GM12865 (cell line): ENCODE measurements at regions not wholly inside any gene's neighbourhood (a gene's known extent, or its start where the extent isn't known, plus 50 kb on each side); places are given as distances from the start of the nearest gene placed in this dataset.

Source experiments
- DNase-seq: peaks from one replicate; pipeline ENCODE4 v3.0.0; 2010; ENCODE audit warnings: low read depth
- H3K4me3 ChIP-seq: 2 replicates; pipeline ENCODE4 v1.5.1; 2011; ENCODE audit warnings: mild to moderate bottlenecking, low read depth, low read length, control low read depth
- TF ChIP-seq, protein P1 (sequence below): IDR thresholded peaks from 2 replicates; pipeline ENCODE4 v1.5.1; 2011; ENCODE audit warnings: low read length, control low read depth, low read depth, inconsistent platforms; ENCODE audit not compliant: insufficient read depth; ENCODE audit errors: missing control alignments

DNA sequence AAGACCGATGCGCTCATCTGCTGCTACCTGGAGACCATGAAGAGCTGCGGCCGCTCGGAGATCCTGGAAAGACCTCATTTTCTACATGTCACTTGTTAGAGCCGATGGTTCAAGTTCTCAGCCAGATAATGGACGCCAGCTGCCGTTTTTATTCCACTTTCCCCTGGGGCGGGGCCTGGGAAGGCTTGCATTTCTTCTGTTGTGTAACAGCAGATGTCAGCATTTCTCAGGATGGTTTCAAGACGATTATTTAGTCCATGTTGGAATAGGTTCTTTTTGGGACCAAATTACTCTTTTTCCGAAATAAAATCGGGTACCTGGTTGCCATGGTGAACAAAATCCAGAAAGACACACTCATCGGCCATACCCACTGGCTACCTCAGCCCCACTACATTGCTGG is 1418.3 kb downstream of the CDH11 start:
- no peak overlapping the region for H3K4me3 ChIP-seq
- DNase-seq, result no peak
- TF ChIP-seq, protein P1, sequence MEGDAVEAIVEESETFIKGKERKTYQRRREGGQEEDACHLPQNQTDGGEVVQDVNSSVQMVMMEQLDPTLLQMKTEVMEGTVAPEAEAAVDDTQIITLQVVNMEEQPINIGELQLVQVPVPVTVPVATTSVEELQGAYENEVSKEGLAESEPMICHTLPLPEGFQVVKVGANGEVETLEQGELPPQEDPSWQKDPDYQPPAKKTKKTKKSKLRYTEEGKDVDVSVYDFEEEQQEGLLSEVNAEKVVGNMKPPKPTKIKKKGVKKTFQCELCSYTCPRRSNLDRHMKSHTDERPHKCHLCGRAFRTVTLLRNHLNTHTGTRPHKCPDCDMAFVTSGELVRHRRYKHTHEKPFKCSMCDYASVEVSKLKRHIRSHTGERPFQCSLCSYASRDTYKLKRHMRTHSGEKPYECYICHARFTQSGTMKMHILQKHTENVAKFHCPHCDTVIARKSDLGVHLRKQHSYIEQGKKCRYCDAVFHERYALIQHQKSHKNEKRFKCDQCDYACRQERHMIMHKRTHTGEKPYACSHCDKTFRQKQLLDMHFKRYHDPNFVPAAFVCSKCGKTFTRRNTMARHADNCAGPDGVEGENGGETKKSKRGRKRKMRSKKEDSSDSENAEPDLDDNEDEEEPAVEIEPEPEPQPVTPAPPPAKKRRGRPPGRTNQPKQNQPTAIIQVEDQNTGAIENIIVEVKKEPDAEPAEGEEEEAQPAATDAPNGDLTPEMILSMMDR, result no peak

DNA sequence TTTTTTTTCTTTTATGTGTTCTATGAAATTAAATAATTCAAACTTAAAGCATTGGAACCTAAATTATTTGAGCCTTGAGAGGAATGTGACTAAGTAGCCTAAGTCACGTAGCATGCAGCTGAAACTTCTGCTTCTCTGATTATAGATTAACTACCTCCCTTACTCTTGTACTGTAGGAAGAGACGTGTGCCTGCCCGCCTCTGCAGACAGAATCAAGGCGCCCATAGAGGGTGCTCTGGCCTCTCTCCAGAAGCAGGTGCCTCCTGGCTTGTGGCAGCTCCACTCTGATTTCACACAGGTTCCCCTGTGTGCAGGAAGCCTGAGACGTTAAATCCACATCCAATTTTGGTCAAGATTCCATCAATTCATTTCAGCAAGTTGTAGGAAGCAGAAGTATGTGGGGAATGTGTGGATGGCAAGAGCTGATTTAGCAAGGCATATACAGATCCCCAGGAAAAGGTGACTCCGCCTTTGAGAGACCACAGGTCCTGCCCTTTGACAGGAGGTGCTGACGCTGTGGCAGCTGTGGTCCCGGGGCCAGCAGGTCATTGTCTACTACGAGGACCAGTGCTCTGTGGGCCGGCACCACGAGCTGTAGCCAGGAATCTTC is 1418.8 kb downstream of the CDH11 start:
- H3K4me3 ChIP-seq, result no peak overlapping the region
- DNase-seq, result no peak
- TF ChIP-seq, protein P1, result no peak

DNA sequence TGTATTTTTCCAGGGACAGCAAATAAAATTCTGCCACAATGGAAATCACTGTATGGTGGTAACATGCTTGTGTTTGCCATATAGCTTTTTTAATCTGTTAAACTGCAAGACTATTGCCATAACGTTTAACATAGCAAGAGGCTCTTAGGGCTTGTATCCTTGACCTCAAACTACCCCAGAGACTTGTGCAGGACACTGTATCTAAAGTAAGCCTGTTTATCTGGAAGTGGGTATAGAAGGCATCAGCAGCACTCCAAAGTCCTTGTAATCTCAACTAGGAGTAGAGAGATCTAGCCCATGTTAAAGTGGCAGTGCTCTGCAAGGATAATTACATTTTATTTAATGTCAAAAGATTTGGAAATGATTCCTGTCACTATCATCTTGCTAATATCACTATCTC is 1424.1 kb downstream of the CDH11 start:
- DNase-seq, result no peak
- H3K4me3 ChIP-seq, result no peak overlapping the region
- TF ChIP-seq, protein P1, result no peak

DNA sequence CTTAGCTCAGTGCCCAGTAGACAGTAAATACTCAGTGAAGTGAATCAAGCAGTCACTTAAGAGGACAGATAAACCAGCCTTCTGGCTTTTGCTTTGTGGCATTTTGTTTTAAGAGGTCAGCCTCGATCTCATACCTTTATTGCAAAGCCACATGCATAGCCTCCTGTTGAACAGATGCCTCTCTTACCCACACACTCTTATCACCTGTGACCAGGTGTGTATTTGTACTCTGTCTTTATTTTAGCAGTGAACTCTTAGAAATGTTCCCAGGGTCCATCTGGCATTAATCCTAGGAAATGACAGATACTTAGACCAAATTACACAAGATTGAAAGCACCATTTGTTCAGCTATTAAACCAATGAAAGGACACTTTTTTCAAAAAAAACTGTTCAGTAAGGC is 1426.5 kb downstream of the CDH11 start:
- no peak for DNase-seq
- TF ChIP-seq, protein P1, result no peak
- H3K4me3 ChIP-seq, result no peak overlapping the region

DNA sequence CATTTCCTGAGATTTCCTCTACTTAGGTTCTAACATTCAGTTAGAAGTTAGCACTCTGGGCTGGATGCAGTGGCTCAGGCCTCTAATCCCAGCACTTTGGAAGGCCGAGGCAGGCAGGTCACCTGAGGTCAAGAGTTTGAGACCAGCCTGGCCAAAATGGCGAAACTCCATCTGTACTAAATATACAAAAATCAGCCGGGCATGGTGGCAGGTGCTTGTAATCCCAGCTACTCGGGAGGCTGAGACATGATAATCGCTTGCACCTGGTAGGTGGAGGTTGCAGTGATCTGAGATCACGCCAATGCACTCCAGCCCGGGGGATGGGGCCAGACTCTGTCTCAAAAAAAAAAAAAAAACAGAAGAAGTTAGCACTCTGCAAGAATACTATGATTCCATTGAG is 1430.9 kb downstream of the CDH11 start:
- no peak for DNase-seq
- TF ChIP-seq, protein P1, result no peak
- H3K4me3 ChIP-seq, result no peak overlapping the region

DNA sequence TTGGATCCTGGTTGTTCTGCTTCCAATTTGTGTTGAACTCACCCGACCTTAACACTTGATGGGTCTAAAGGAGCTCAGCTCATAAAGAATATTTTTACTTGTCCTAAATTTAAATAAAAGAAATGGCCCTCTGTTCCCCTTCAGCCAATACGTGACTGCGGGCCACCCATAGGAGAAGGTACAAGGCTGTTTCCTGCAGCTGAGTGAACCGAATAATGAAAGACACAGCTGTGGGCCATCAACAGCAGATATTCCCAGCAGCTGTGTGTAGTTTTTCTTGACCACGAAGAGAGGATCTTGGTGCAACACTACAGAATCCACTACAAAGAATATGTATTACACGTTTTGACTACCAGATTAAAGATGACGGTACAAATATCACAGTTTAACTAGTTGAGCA is 1431.6 kb downstream of the CDH11 start:
- no peak for DNase-seq
- H3K4me3 ChIP-seq, result no peak overlapping the region
- TF ChIP-seq, protein P1, result no peak

DNA sequence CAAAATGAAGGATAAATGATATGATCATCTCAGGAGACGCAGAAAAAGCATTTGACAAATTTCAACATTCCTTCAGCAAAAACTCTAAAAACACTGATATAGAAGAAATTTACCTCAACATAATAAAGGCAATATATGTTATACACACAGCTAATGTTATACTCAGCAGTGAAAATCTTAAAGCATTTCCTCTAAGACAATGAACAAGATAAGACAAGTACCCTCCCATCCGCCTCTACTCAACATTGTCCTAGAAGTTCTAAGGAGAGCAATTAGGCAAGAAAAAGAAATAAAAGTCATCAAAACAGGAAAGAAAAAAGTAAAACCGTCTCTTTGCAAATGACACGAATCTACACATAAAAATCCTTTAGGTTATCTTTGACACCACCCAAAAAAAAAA is 1432.8 kb downstream of the CDH11 start:
- TF ChIP-seq, protein P1, result no peak
- DNase-seq, result no peak
- no peak overlapping the region for H3K4me3 ChIP-seq
